ENCODE measurements at regions not wholly inside any gene's neighbourhood (a gene's known extent, or its start where the extent isn't known, plus 50 kb on each side); places are given as distances from the start of the nearest gene placed in this dataset.
"Not testable (repeated sequence)": the region's sequence is repeated elsewhere in the genome, so short reads cannot be mapped to it uniquely, and the experiment has no call there.

DNA sequence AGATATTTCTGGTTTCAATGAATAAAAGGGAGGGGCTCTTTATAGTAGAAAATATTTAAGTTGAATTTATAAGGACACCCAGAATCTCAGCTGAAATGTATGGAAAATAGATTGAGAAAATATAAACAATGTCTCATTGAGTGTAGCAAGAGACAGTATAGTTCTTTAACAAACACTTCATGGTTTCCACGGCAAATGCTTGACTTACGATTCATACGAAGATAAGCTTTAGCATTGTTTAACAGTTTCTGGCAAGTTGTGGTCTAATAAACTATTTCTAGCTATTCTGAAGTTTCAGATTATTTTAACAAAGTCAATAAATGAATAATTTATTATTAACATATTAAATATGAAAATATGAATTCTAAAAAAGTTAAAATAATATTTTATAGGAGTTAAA is 1419.4 kb downstream of the KCNT2 start:
- Mint-ChIP-seq H3K9me3 (peaks cover 0 to 4% of the 10 kb centered on the region in 2 donors), H3K27ac (no peak overlapping the region), H3K36me3 (no peaks in the 10 kb centered on the region)
- DNase-seq (ENCODE audit: low spot score in 2 of 2), result no peak
- no peak for ATAC-seq

DNA sequence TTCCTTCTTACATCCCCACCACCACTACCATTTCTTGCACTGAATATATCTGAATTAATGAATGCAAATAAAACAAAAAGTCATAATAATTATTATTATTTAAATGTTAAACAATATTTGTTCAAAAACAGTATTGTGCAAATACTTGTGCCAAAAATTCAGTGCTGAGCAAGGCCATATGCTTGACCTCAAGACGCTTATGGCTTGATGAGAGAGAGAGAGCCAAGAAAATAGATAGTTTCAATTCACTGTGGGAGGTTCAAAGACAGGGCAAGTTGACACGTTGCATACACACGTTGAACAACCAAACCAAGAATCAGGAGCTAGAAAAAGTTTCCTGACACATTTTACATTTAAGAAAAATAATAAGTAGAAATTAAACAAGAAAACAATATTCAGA is 1421.7 kb downstream of the KCNT2 start:
- ATAC-seq (no peak), DNase-seq (ENCODE audit: low spot score in 2 of 2) (no peak)
- H3K36me3 Mint-ChIP-seq, result no peaks in the 10 kb centered on the region
- H3K9me3 Mint-ChIP-seq, result peaks cover 0 to 15% of the 10 kb centered on the region in 2 donors
- H3K27ac Mint-ChIP-seq, result no peak overlapping the region

DNA sequence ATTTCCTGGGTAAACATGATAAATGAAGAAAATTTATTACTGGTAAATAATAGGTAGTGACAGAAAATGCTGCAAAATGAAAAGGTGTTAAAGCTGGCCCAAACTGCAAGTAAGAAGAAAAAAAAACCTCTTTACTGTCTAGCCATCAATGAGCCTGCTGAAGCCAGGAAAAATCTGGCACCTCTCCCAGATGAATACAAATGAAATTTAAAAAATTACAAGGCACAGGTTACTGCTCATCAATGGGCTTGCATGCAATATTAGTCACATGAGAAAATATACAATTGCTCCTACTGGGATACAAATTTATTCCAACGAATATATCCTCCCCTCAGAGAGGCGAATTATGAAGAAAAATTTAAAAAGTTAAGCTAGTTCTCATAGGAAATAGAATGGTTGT is 1422.5 kb downstream of the KCNT2 start:
- Mint-ChIP-seq H3K9me3 (peaks cover 3 to 13% of the 10 kb centered on the region in 2 donors), H3K27ac (no peak overlapping the region), H3K36me3 (no peaks in the 10 kb centered on the region)
- no peak for DNase-seq (ENCODE audit: low spot score in 2 of 2)
- no peak for ATAC-seq

DNA sequence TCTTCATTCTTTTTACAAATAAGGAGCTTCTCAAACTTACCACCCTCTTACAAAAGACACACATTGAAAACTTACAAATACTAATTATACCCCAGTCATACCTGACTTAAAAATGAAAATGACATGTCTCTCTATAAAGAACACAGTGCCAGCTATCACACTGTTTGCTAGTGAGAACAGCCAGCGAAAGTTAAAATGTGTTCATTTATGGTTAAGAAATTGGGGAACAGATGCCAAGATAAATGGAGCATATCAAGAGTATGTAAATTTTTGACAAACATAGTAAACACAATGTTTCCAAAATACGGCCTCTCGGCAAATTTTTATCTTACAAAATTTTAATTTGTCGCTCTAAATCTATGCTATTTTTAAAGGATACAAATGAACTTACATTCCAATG is 1422.9 kb downstream of the KCNT2 start:
- no peak for ATAC-seq
- H3K9me3 Mint-ChIP-seq, result peaks cover 3 to 11% of the 10 kb centered on the region in 2 donors

DNA sequence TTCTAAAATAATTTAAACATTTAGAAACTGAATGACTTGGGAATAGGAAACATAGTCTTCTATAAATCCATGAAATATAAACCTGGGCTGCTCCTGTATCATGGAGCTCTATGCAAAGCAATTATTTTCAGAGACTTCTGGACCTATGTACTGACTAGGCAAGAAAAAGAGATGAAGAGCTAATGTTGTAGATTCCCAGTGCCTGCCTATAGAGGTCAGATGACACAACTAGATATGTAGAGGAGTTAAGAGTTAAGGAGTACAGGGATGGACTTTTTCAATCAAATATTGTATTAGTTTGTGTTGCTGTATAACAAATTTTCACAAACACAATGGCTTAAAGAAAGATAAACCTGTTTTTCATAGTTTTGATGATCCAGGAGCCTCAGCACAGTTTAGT is 1434.5 kb downstream of the KCNT2 start:
- Mint-ChIP-seq H3K27ac (no peak overlapping the region), H3K36me3 (no peaks in the 10 kb centered on the region), H3K9me3 (peaks cover 0 to 6% of the 10 kb centered on the region in 2 donors)
- ATAC-seq, result no peak
- no peak for DNase-seq (ENCODE audit: low spot score in 2 of 2)

More for the DNA sequence above, 1422.9 kb downstream of the KCNT2 start:
- no peaks in the 10 kb centered on the region for H3K36me3 Mint-ChIP-seq
- no peak for DNase-seq (ENCODE audit: low spot score in 2 of 2)
- no peak overlapping the region for H3K27ac Mint-ChIP-seq

DNA sequence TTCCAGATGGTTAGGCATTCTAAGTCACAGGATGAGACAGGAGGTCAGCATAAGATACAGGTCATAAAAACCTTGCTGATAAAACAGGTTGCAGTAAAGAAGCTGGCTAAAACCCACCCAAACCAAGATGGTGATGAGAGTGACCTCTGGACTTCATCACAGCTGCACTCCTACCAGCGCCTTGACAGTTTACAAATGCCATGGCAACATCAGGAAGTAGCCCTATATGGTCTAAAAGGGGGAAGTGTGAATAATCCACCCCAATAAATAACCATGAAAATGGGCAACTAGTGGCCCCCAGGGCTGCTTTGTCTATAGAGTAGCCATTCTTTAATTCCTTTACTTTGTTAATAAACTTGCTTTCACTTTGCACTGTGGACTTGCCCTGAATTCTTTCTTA is 1448.4 kb downstream of the KCNT2 start:
- not testable (repeated sequence) for DNase-seq (ENCODE audit: low spot score in 2 of 2); H3K9me3 Mint-ChIP-seq; H3K36me3 Mint-ChIP-seq; H3K27ac Mint-ChIP-seq; ATAC-seq

DNA sequence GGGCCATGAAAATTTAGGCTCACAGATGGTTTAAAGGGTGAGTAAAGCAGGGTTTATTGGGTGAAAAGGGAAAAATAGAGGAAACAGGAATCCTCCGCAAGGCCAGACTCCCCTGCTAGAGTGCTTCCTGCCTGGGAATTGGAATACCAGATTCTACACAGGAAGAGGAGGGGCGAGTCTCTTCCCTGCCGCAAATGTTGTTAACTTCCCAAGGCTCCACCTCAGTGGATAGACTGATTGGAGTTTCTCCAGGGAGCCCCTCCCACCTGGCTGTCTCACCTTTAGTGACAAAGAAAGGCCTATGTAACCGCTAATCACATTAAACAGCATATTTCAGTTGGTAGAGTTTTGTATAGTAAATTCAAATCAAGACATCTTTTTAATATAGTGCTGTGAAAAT is 1450.1 kb downstream of the KCNT2 start:
- no peaks in the 10 kb centered on the region for H3K36me3 Mint-ChIP-seq
- ATAC-seq (no peak), DNase-seq (ENCODE audit: low spot score in 2 of 2) (no peak)
- H3K9me3 Mint-ChIP-seq, result no peaks in the 10 kb centered on the region
- H3K27ac Mint-ChIP-seq, result no peak overlapping the region

DNA sequence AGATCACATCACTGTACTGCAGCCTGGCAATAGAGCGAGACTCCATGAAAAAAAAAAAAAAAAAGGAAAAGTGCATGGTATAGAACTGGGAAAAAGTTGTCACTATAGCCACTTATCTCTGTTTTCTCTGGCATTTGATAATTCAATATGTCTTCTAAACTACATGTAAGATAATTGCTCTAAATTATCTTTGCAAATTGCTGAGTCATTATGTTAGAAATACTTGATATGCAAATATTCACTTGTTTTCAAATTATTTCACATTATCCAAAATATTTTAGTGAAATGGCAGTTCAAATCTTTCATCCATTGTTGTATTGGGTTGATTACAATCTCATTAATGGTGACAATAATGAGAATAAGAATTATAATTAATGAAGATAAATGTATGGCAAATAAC is 1455.1 kb downstream of the KCNT2 start:
- no peak for DNase-seq (ENCODE audit: low spot score in 2 of 2)
- Mint-ChIP-seq H3K27ac (no peak overlapping the region), H3K9me3 (no peaks in the 10 kb centered on the region), H3K36me3 (no peaks in the 10 kb centered on the region)
- no peak for ATAC-seq

DNA sequence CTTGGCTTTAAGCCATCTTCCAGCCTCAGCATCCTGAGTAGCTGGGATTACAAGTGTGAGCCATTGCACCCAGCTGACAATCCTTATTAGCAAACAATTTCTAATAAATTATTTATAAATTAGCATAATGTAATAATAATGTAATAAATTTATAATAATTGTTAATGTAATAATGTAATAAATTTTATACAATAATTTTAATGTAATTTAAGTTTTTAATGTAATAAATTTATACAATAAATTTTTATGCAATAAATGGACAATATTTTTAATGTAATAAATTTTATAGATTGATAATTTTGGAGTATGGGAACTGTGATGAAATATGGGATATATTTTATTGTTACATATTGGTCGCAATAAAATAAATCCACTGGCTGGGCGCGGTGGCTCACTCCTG is 1457.5 kb downstream of the KCNT2 start:
- ATAC-seq (no peak), DNase-seq (ENCODE audit: low spot score in 2 of 2) (no peak)
- no peak overlapping the region for H3K27ac Mint-ChIP-seq
- H3K36me3 Mint-ChIP-seq, result no peaks in the 10 kb centered on the region
- no peaks in the 10 kb centered on the region for H3K9me3 Mint-ChIP-seq

DNA sequence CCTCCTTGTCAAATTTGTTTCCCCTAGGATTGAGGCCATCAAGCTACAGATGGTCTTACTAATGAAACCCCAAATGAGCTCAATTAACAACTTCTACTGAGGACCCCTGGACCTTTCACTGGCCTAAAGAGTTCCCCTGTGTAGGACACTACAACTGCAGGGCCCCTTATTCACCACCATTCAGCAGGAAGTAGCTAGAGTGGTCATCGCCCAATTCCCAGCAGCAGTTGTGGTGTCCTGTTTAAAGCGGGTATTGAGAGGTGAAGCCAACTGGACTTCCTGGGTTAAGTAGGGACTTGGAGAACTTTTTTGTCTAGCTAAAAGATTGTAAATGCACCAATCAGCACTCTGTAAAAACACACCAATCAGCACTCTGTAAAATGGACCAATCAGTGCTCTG is 1466.9 kb downstream of the KCNT2 start:
- Mint-ChIP-seq H3K9me3 (peaks cover 15 to 22% of the 10 kb centered on the region in 2 donors), H3K36me3 (peaks cover 0 to 8% of the 10 kb centered on the region in 2 donors), H3K27ac (no peak overlapping the region)
- ATAC-seq (no peak), DNase-seq (ENCODE audit: low spot score in 2 of 2) (no peak)

DNA sequence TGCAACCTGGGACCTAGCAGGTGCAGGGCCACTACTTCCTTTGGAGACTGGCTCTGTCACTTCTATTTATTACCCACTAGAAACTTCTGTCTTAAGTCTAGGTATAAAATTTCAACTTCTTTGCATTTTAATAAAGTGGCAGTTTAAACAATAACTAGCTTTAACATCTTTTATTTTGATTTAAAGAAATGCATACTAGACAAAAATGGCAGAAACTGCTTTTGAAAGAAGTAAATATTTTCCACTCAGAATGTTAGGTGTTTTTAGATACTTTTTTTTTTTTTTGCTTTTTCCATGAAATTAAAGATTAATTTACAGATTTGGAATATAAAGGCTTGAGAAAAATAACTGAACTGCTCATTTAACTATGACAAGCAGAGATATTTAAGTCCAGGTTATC is 1477.6 kb downstream of the KCNT2 start:
- ATAC-seq (no peak), DNase-seq (ENCODE audit: low spot score in 2 of 2) (no peak)
- no peaks in the 10 kb centered on the region for H3K36me3 Mint-ChIP-seq
- peaks cover 3 to 6% of the 10 kb centered on the region in 2 donors for H3K9me3 Mint-ChIP-seq
- H3K27ac Mint-ChIP-seq, result no peak overlapping the region

DNA sequence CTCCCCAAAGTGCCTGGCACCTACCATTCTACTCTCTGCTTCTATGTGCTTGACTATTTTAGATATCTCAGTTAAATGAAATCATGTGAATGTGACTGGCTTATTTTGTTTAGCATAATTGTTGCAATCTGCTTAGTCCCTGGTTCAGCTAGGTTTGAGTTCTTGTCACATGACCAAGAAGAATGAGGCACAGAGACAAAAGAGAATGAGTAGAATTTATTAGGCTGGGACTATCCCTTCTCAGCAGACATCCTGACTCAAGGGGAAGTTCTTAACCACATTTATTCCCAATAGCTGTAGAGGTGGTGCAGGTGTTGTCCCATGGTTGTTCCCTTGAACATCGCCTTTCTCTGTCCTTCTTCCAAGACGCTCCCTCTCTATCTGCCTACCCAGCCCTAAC is 1485.7 kb downstream of the KCNT2 start:
- H3K27ac Mint-ChIP-seq, result no peak overlapping the region
- DNase-seq (ENCODE audit: low spot score in 2 of 2) (no peak), ATAC-seq (no peak)
- H3K36me3 Mint-ChIP-seq, result no peaks in the 10 kb centered on the region
- no peaks in the 10 kb centered on the region for H3K9me3 Mint-ChIP-seq

DNA sequence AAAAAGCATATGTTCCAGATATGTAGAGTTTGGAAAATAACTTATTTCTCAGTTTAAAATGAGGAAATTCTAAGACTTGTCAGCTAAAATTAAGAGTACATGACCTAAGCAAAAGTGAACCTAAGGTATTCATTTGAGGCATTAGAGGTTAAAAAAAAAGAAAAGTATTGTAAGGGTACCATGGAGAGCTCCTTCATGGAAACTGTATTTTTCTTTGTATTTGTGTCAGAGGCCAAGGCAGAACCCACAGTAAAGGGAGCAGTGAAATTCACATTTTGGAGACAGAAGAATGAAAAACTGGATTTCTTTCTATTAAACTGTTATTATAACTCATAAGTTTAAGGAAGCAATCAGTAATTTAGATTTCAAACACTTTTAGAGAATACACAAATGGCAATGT is 1494.8 kb downstream of the KCNT2 start:
- Mint-ChIP-seq H3K27ac (no peak overlapping the region), H3K36me3 (no peaks in the 10 kb centered on the region), H3K9me3 (no peaks in the 10 kb centered on the region)
- ATAC-seq (no peak), DNase-seq (ENCODE audit: low spot score in 2 of 2) (no peak)

DNA sequence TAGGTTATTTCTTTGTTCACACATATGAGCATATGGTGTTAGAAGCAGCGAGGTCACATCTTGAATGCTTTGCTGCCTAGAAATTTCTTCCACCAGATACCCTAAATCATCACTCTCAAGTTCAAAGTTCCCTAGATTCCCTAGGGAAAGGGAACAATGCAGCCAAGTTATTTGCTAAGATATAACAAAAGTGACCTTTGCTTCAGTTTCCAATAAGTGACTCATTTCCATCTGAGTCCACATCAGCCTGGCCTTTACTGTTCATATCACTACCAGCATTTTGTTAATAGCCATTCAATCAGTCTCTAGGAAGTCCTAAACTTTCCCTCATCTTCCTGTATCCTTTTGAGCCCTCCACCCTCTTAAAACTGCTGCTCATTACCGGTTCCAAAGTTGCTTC is 1502.5 kb downstream of the KCNT2 start:
- Mint-ChIP-seq H3K36me3 (no peaks in the 10 kb centered on the region), H3K27ac (no peak overlapping the region), H3K9me3 (peaks cover 18 to 20% of the 10 kb centered on the region in 2 donors)
- ATAC-seq, result no peak
- no peak for DNase-seq (ENCODE audit: low spot score in 2 of 2)

DNA sequence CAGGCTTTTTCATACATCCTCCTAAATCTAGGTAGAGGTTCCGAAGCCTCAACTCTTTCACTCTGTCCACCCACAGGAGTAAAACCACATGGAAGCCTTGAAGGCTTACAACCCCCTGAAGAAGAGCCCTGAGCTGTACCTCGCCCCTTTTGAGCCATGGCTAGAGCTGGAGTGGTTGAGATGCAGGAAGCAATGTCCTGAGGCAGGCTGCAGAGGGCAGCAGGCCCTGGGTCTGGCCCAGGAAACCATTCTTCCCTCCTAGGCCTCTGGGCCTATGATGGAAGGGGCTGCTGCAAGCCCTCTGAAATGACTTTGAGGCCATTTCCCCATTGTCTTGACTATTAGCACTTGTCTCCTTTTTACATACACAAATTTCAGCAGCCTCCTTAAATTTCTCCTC is 1503.0 kb downstream of the KCNT2 start:
- no peak overlapping the region for H3K27ac Mint-ChIP-seq
- ATAC-seq (no peak), DNase-seq (ENCODE audit: low spot score in 2 of 2) (no peak)
- H3K9me3 Mint-ChIP-seq, result peaks cover 18 to 20% of the 10 kb centered on the region in 2 donors
- H3K36me3 Mint-ChIP-seq, result no peaks in the 10 kb centered on the region

DNA sequence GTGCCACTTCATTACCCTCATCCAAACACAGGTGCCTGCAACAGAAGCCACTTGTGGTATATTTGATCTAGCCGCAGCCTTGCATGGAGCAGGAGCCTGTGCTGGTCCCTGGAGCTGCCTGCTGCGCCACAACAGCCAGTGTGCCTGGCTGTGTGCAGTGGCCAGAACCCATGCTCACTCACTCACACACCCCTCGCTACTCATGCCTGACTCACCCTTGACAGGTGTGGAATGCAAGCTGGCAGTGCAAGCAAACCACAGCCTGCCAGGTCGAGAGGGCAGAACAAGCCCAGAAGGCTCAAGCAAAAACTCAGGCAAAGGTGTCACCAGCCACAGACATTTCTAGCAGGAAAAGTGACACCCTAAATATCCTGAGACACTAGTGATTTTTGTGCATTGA is 1510.9 kb downstream of the KCNT2 start:
- DNase-seq (ENCODE audit: low spot score in 2 of 2), result no peak
- H3K36me3 Mint-ChIP-seq, result no peaks in the 10 kb centered on the region
- ATAC-seq, result no peak
- H3K27ac Mint-ChIP-seq, result no peak overlapping the region
- peaks cover 0 to 4% of the 10 kb centered on the region in 2 donors for H3K9me3 Mint-ChIP-seq

DNA sequence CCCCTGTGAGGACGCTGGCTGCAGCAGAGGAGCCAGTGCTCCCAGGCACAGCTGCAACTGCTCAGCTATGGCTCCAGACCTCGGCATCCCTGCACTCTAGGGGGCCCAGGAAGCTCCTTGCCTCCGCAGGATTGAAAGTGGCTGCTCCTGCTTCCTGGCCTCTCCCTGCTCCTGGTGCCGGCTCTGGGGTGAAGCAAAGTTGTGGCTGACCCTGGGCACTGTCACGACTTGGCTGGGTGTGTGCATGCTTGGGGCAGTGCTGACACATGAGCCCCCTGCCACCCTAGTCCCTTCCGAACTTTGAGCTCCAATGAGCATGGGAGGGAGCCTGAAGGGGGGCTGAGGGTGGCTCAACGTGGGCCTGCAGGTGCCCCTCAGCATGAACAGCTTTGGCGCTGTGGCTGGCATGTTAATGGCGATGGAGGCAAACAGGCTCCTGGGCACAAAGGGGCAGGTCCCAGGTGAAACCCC is 1512.2 kb downstream of the KCNT2 start:
- peaks cover 0 to 4% of the 10 kb centered on the region in 2 donors for H3K9me3 Mint-ChIP-seq
- DNase-seq (ENCODE audit: low spot score in 2 of 2) (no peak), ATAC-seq (no peak)
- no peak overlapping the region for H3K27ac Mint-ChIP-seq
- no peaks in the 10 kb centered on the region for H3K36me3 Mint-ChIP-seq

DNA sequence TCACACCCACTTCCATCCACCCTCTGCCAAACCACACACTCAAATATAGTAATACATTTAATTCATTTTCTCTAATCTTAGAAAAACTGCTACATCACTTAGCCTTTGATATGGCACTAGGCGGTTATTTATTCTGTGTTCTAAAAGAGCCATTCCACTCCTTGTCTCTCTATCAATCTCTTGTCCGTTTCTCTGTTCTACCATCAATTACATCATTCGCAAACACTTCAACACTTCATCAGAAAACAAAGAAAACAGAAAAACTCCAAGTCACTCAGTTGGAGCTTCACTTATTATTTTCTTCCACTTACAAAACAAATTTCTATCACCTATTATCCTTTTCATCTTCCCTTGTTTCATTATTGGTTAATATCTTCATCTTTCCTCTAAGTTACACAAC is 1523.0 kb downstream of the KCNT2 start:
- Mint-ChIP-seq H3K9me3 (peaks cover 4 to 13% of the 10 kb centered on the region in 2 donors), H3K36me3 (no peaks in the 10 kb centered on the region), H3K27ac (no peak overlapping the region)
- no peak for ATAC-seq
- DNase-seq (ENCODE audit: low spot score in 2 of 2), result no peak

DNA sequence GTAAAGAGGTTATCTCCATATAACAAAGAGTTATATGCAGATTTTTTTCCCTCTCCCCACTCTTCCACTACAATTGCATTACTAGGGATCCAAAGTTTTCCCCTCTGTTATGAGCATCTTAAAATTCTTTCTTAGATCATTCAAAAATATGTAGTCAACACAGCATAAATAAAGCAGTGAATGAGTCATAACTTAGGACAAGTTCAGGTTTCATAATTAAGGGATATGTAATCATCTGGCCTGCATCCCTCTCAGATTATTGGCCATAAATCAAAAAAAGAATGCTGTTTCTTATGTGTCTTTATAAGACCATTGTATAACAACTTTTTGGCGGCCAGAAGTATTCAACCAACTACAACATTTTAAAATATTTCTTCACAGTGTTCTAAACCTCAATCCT is 1526.1 kb downstream of the KCNT2 start:
- Mint-ChIP-seq H3K27ac (no peak overlapping the region), H3K9me3 (peaks cover 4 to 13% of the 10 kb centered on the region in 2 donors), H3K36me3 (no peaks in the 10 kb centered on the region)
- no peak for DNase-seq (ENCODE audit: low spot score in 2 of 2)
- ATAC-seq, result no peak

All from activated naive CD4-positive, alpha-beta T cell treated with anti-CD3 and anti-CD28 coated beads, Interleukin-2, amount 50 U/mL, for 72 hours (primary cell).